Natural killer cell (primary cell): ENCODE measurements at regions not wholly inside any gene's neighbourhood (a gene's known extent, or its start where the extent isn't known, plus 50 kb on each side); places are given as distances from the start of the nearest gene placed in this dataset.

ENCODE experiments used
- ATAC-seq, 3 donors: fragments of 150-1000 bp in 2 of 3; fragments of 200-7000 bp in 1 of 3; cut with Tn5 transposase; 1 replicate in 1 of 3; 2 replicates in 2 of 3; pipeline ENCODE4 v1.10.0; 2021; ENCODE audit warnings: mild to moderate bottlenecking in 2 of 3, moderate library complexity in 2 of 3
- DNase-seq, 2 donors: peaks; one replicate each; pipeline versions ENCODE4 v3.0.0 to v3.0.0-alpha.2; 2013 to 2021; ENCODE audit warnings: mixed read lengths in 1 of 2
- H3K27ac ChIP-seq: one replicate; pipeline ENCODE4 v1.5.1; 2013; ENCODE audit warnings: mild to moderate bottlenecking, low read length
- H3K27me3 ChIP-seq: one replicate; pipeline ENCODE4 v1.6.1; 2013; ENCODE audit warnings: low read length; ENCODE audit not compliant: control insufficient read depth, insufficient read depth
- H3K36me3 ChIP-seq: one replicate; pipeline ENCODE4 v1.6.1; 2013; ENCODE audit warnings: low read length; ENCODE audit not compliant: control insufficient read depth, insufficient read depth
- H3K4me1 ChIP-seq: one replicate; pipeline ENCODE4 v1.6.1; 2013; ENCODE audit warnings: low read length; ENCODE audit not compliant: control insufficient read depth, insufficient read depth
- H3K4me3 ChIP-seq: one replicate; pipeline ENCODE4 v1.5.1; 2013; ENCODE audit warnings: low read length
- H3K9me3 ChIP-seq: one replicate; pipeline ENCODE4 v1.6.1; 2013; ENCODE audit warnings: low read length; ENCODE audit not compliant: control insufficient read depth, insufficient read depth
- H3K27ac Mint-ChIP-seq, 2 donors: one replicate each; pipeline ENCODE4 v1.8.0; 2022; ENCODE audit warnings: mild to moderate bottlenecking in 2 of 2, mixed read lengths in 2 of 2, moderate library complexity in 1 of 2
- H3K27me3 Mint-ChIP-seq, 2 donors: one replicate each; pipeline ENCODE4 v1.8.0; 2022; ENCODE audit warnings: low read depth in 2 of 2, mixed read lengths in 2 of 2
- H3K36me3 Mint-ChIP-seq: one replicate; pipeline ENCODE4 v1.8.0; 2022; ENCODE audit warnings: mixed read lengths
- H3K4me1 Mint-ChIP-seq, 2 donors: one replicate each; pipeline ENCODE4 v1.8.0; 2022; ENCODE audit warnings: mixed read lengths in 2 of 2
- H3K4me3 Mint-ChIP-seq: one replicate; pipeline ENCODE4 v1.8.0; 2022; ENCODE audit warnings: mild to moderate bottlenecking, moderate library complexity, mixed read lengths
- H3K9me3 Mint-ChIP-seq, 2 donors: one replicate each; pipeline ENCODE4 v1.8.0; 2022; ENCODE audit warnings: mixed read lengths in 2 of 2
- CTCF ChIP-seq: fragments of 200-600 bp; IDR thresholded peaks from one replicate; pipeline ENCODE4 v1.8.0; 2022; ENCODE audit warnings: antibody characterized with exemption
- WGBS: methylation state at CpG from one replicate; pipeline ENCODE4 v1.1.7; 2013; ENCODE audit warnings: missing lambda C conversion rate; ENCODE audit not compliant: insufficient coverage; 5-methylcytosine and 5-hydroxymethylcytosine counted together
- intact Hi-C: fragments of 100-400 bp; cut with micrococcal nuclease; formaldehyde crosslinking; loops from one replicate; pipeline ENCODE4 v1.14.2; 2022

- no peak overlapping the region for H3K27ac Mint-ChIP-seq
- WGBS, result 36% methylated on average over 3 of the region's 3 CpGs
- no peak for DNase-seq
- H3K9me3 ChIP-seq, result no peaks in the 10 kb centered on the region
- no peaks in the 10 kb centered on the region for H3K4me1 ChIP-seq
- H3K4me3 Mint-ChIP-seq, result no peak overlapping the region
- H3K36me3 Mint-ChIP-seq, result no peaks in the 10 kb centered on the region
- intact Hi-C loops, result no loop called here
- no peak overlapping the region for H3K27ac ChIP-seq
- TF ChIP-seq CTCF, result no peak
- H3K4me3 ChIP-seq, result no peak overlapping the region
- H3K36me3 ChIP-seq, result no peaks in the 10 kb centered on the region
- no peak for ATAC-seq
- H3K4me1 Mint-ChIP-seq, result no peaks in the 10 kb centered on the region
- H3K27me3 ChIP-seq, result no peaks in the 10 kb centered on the region
- H3K27me3 Mint-ChIP-seq, result no peaks in the 10 kb centered on the region
- peaks cover 2 to 4% of the 10 kb centered on the region in 2 donors for H3K9me3 Mint-ChIP-seq
These were observed 96.3 kb upstream of the ST6GALNAC5 start for GRCh38 chr1:76770979-76771378.

GRCh38 chr1:76781447-76781846, 85.8 kb upstream of the ST6GALNAC5 start:
- no peaks in the 10 kb centered on the region for H3K27me3 Mint-ChIP-seq
- no peaks in the 10 kb centered on the region for H3K4me1 ChIP-seq
- no peak overlapping the region for H3K4me3 ChIP-seq
- DNase-seq, result no peak
- H3K36me3 Mint-ChIP-seq, result no peaks in the 10 kb centered on the region
- TF ChIP-seq CTCF, result no peak
- no peaks in the 10 kb centered on the region for H3K27me3 ChIP-seq
- no peaks in the 10 kb centered on the region for H3K4me1 Mint-ChIP-seq
- H3K27ac Mint-ChIP-seq, result no peak overlapping the region
- H3K27ac ChIP-seq, result no peak overlapping the region
- no peak overlapping the region for H3K4me3 Mint-ChIP-seq
- no peaks in the 10 kb centered on the region for H3K36me3 ChIP-seq
- peaks cover 2% of the 10 kb centered on the region in 2 donors for H3K9me3 Mint-ChIP-seq
- intact Hi-C loops, result no loop called here
- H3K9me3 ChIP-seq, result no peaks in the 10 kb centered on the region
- no peak for ATAC-seq

- Mint-ChIP-seq H3K27ac (no peak overlapping the region), H3K27me3 (no peaks in the 10 kb centered on the region), H3K36me3 (no peaks in the 10 kb centered on the region), H3K4me1 (no peaks in the 10 kb centered on the region), H3K4me3 (no peak overlapping the region), H3K9me3 (peaks cover 2% of the 10 kb centered on the region in 2 donors)
- Histone ChIP-seq H3K36me3 (no peaks in the 10 kb centered on the region), H3K27ac (no peak overlapping the region), H3K4me1 (no peaks in the 10 kb centered on the region), H3K4me3 (no peak overlapping the region), H3K9me3 (no peaks in the 10 kb centered on the region), H3K27me3 (no peaks in the 10 kb centered on the region)
- intact Hi-C loops, result no loop called here
- 91% methylated on average over 1 of the region's 1 CpG for WGBS
- TF ChIP-seq CTCF, result no peak
- no peak for DNase-seq
- no peak for ATAC-seq
These were observed 84.5 kb upstream of the ST6GALNAC5 start for GRCh38 chr1:76782809-76783208.

- Histone ChIP-seq H3K4me1 (no peaks in the 10 kb centered on the region), H3K4me3 (no peak overlapping the region), H3K36me3 (no peaks in the 10 kb centered on the region), H3K9me3 (no peaks in the 10 kb centered on the region), H3K27ac (no peak overlapping the region), H3K27me3 (no peaks in the 10 kb centered on the region)
- DNase-seq (no peak), ATAC-seq (no peak)
- H3K27me3 Mint-ChIP-seq, result no peaks in the 10 kb centered on the region
- no peak overlapping the region for H3K4me3 Mint-ChIP-seq
- intact Hi-C loops, result no loop called here
- no peak for TF ChIP-seq CTCF
- H3K4me1 Mint-ChIP-seq, result no peaks in the 10 kb centered on the region
- no peaks in the 10 kb centered on the region for H3K36me3 Mint-ChIP-seq
- H3K27ac Mint-ChIP-seq, result no peak overlapping the region
- H3K9me3 Mint-ChIP-seq, result peaks cover 2% of the 10 kb centered on the region in 2 donors
These were observed 82.8 kb upstream of the ST6GALNAC5 start for GRCh38 chr1:76784502-76784901.
